Transverse colon (tissue), 4 donors: ENCODE measurements at regions not wholly inside any gene's neighbourhood (a gene's known extent, or its start where the extent isn't known, plus 50 kb on each side); places are given as distances from the start of the nearest gene placed in this dataset.

ENCODE experiments used
- DNase-seq: peaks from one replicate; pipeline ENCODE4 v3.0.0-alpha.2; 2019
- H3K27ac ChIP-seq, 4 donors: fragments of 200-600 bp; sonication (generic); 2 replicates each; pipeline ENCODE4 v1.5.1; 2016 to 2018; ENCODE audit warnings: inconsistent platforms in 4 of 4
- H3K27me3 ChIP-seq: fragments of 200-600 bp; sonication (generic); 2 replicates; pipeline ENCODE4 v1.5.1; 2017; ENCODE audit warnings: inconsistent platforms
- H3K36me3 ChIP-seq, 4 donors: fragments of 200-600 bp; sonication (generic); 2 replicates each; pipeline ENCODE4 v1.5.1; 2017 to 2019; ENCODE audit warnings: inconsistent platforms in 4 of 4
- H3K4me1 ChIP-seq, 4 donors: fragments of 200-600 bp; sonication (generic); 2 replicates each; pipeline ENCODE4 v1.5.1; 2017 to 2020; ENCODE audit warnings: inconsistent platforms in 4 of 4
- H3K4me3 ChIP-seq, 4 donors: fragments of 200-600 bp; sonication (generic); 1 replicate in 1 of 4; 2 replicates in 3 of 4; pipeline versions ENCODE4 v1.5.1 to v1.6.1; 2017 to 2019; ENCODE audit warnings: inconsistent platforms in 4 of 4
- H3K9me3 ChIP-seq, 2 donors: fragments of 200-600 bp; sonication (generic); 2 replicates each; pipeline ENCODE4 v1.5.1; 2017 to 2019; ENCODE audit warnings: inconsistent platforms in 2 of 2
- CTCF ChIP-seq, 5 experiments: fragments of 200-600 bp in 3 of 5; fragments of 450-650 bp in 2 of 5; sonication (generic) in 3 of 5; IDR thresholded peaks; 1 replicate in 2 of 5; 2 replicates in 3 of 5; pipeline ENCODE4 v1.5.1; 2016 to 2017; ENCODE audit warnings: antibody characterized with exemption in 5 of 5, inconsistent platforms in 3 of 5, mild to moderate bottlenecking in 2 of 5, moderate library complexity in 1 of 5
- EP300 ChIP-seq: sonication (generic); formaldehyde crosslinking; IDR thresholded peaks from one replicate; pipeline ENCODE4 v1.6.1; 2017; ENCODE audit warnings: antibody characterized with exemption, low read depth
- POLR2A ChIP-seq: fragments of 450-650 bp; IDR thresholded peaks from one replicate; pipeline ENCODE4 v1.6.1; 2016; ENCODE audit warnings: antibody characterized with exemption, mild to moderate bottlenecking, moderate library complexity
- POLR2AphosphoS5 ChIP-seq, 3 donors: sonication (generic); formaldehyde crosslinking; IDR thresholded peaks; one replicate each; pipeline ENCODE4 v1.6.1; 2016; ENCODE audit warnings: antibody characterized with exemption in 3 of 3
- WGBS, 2 donors: methylation state at CpG; one replicate each; pipeline ENCODE4 v1.1.5; 2018; ENCODE audit warnings: low coverage in 1 of 2; 5-methylcytosine and 5-hydroxymethylcytosine counted together
- in situ Hi-C, 4 donors: fragments of 200-750 bp; cut with MboI; loops; one replicate each; pipeline versions ENCODE4 v1.15.0 to v1.15.1; 2017; ENCODE audit warnings: low sequenced_read_pairs in 3 of 4, low pct_ligation_motif_present in 1 of 4, low pct_unique_long_range_greater_than_20kb in 1 of 4
- intact Hi-C: fragments of 100-400 bp; cut with DNase I; formaldehyde crosslinking; loops from one replicate; pipeline ENCODE4 v1.15.1; 2023; ENCODE audit warnings: low total_unique reads

- Histone ChIP-seq H3K4me1 (peaks cover 0 to 2% (median 0%) of the 10 kb centered on the region in 4 donors), H3K36me3 (no peaks in the 10 kb centered on the region), H3K27me3 (no peaks in the 10 kb centered on the region), H3K4me3 (no peak overlapping the region), H3K27ac (no peak overlapping the region), H3K9me3 (peaks cover 4 to 6% of the 10 kb centered on the region in 2 donors)
- intact Hi-C loops = no loop called here
- WGBS, 2 donors = 81 to 90% methylated on average over 6 to 11 of the region's 11 CpGs
- no peak for DNase-seq
- in situ Hi-C loops = no loop called here
- no peak for TF ChIP-seq POLR2A
- no peak for TF ChIP-seq POLR2AphosphoS5 (IDR thresholded peaks at IDR 0.05)
- TF ChIP-seq CTCF (IDR thresholded peaks at IDR 0.05) = no peak
- TF ChIP-seq EP300 = no peak
Observed at GRCh38 chr2:172366596-172367150, 60.7 kb upstream of the ITGA6 start.

- H3K27me3 ChIP-seq = no peaks in the 10 kb centered on the region
- 60 to 71% methylated on average over 1 of the region's 1 CpG for WGBS, 2 donors
- no peak for TF ChIP-seq POLR2AphosphoS5 (IDR thresholded peaks at IDR 0.05)
- TF ChIP-seq EP300 = no peak
- TF ChIP-seq CTCF (IDR thresholded peaks at IDR 0.05) = no peak
- no peak for DNase-seq
- intact Hi-C loops (no loop called here), in situ Hi-C loops (no loop called here)
- H3K4me1 ChIP-seq = peaks cover 0 to 9% (median 2%) of the 10 kb centered on the region in 4 donors
- H3K9me3 ChIP-seq = peaks cover 4 to 6% of the 10 kb centered on the region in 2 donors
- no peak overlapping the region for H3K4me3 ChIP-seq
- no peak overlapping the region for H3K27ac ChIP-seq
- no peaks in the 10 kb centered on the region for H3K36me3 ChIP-seq
Observed at GRCh38 chr2:172370821-172371455, 56.4 kb upstream of the ITGA6 start.

GRCh38 chr2:172372436-172372835 is 55.0 kb upstream of the ITGA6 start:
- no peak for DNase-seq
- peaks cover 0 to 9% (median 2%) of the 10 kb centered on the region in 4 donors for H3K4me1 ChIP-seq
- no peak overlapping the region for H3K4me3 ChIP-seq
- H3K9me3 ChIP-seq = peaks cover 4 to 6% of the 10 kb centered on the region in 2 donors
- H3K27ac ChIP-seq = no peak overlapping the region
- H3K36me3 ChIP-seq = no peaks in the 10 kb centered on the region
- no peaks in the 10 kb centered on the region for H3K27me3 ChIP-seq
- TF ChIP-seq POLR2AphosphoS5 (IDR thresholded peaks at IDR 0.05) = no peak
- TF ChIP-seq CTCF (IDR thresholded peaks at IDR 0.05) = no peak
- TF ChIP-seq POLR2A = no peak
- TF ChIP-seq EP300 = no peak
- in situ Hi-C loops = no loop called here
- intact Hi-C loops = no loop called here

- Histone ChIP-seq H3K4me1 (peaks cover 0 to 9% (median 2%) of the 10 kb centered on the region in 4 donors), H3K27ac (no peak overlapping the region), H3K27me3 (no peaks in the 10 kb centered on the region), H3K9me3 (peaks cover 4 to 6% of the 10 kb centered on the region in 2 donors), H3K36me3 (no peaks in the 10 kb centered on the region), H3K4me3 (no peak overlapping the region)
- intact Hi-C loops = no loop called here
- no peak for TF ChIP-seq EP300
- no peak for TF ChIP-seq POLR2AphosphoS5 (IDR thresholded peaks at IDR 0.05)
- TF ChIP-seq POLR2A = no peak
- TF ChIP-seq CTCF (IDR thresholded peaks at IDR 0.05) = no peak
- in situ Hi-C loops = no loop called here
- 67 to 74% methylated on average over 4 to 5 of the region's 5 CpGs for WGBS, 2 donors
- no peak for DNase-seq
Observed at GRCh38 chr2:172373076-172373475, 54.3 kb upstream of the ITGA6 start.
